A673 (cell line): ENCODE measurements at regions not wholly inside any gene's neighbourhood (a gene's known extent, or its start where the extent isn't known, plus 50 kb on each side); places are given as distances from the start of the nearest gene placed in this dataset.

Experiments used
- BruUV-seq: library from RNA; stranded (reverse); fragments of 400-500 nt; replicated peaks from 2 replicates; lab custom pipeline; 2021; lab: Mats Ljungman, UMichigan
- CTCF ChIA-PET: fragments of 300-600 bp; sonication (Branson Sonifier 250); formaldehyde crosslinking; loops from one replicate; lab custom pipeline; 2022; ENCODE audit warnings: antibody characterized with exemption; lab: Charles Lee
- POLR2A ChIA-PET: fragments of 300-600 bp; sonication (Branson Sonifier 250); formaldehyde crosslinking; loops from one replicate; lab custom pipeline; 2022; ENCODE audit warnings: antibody characterized with exemption; ENCODE audit not compliant: low non-redundant PET; lab: Charles Lee
- DNase-seq: peaks from one replicate; pipeline ENCODE4 v3.0.0-alpha.2; 2015; ENCODE audit warnings: low spot score
- H3K27ac ChIP-seq: fragments of 200-600 bp; sonication (generic); 2 replicates; pipeline ENCODE4 v1.5.1; 2016; ENCODE audit warnings: mixed run types, low read depth, mild to moderate bottlenecking, mixed read lengths, antibody characterized with exemption, low read length; ENCODE audit not compliant: poor library complexity, severe bottlenecking
- H3K27me3 ChIP-seq: fragments of 200-600 bp; sonication (generic); replicated peaks from 2 replicates; pipeline ENCODE4 v1.6.1; 2017; ENCODE audit warnings: mixed run types, low read depth, mild to moderate bottlenecking, mixed read lengths, antibody characterized with exemption, low read length; ENCODE audit not compliant: insufficient read depth, poor library complexity
- H3K36me3 ChIP-seq: fragments of 200-600 bp; sonication (generic); 2 replicates; pipeline ENCODE4 v1.6.1; 2016; ENCODE audit warnings: mixed run types, mild to moderate bottlenecking, mixed read lengths, antibody characterized with exemption, low read length; ENCODE audit not compliant: insufficient read depth, poor library complexity, severe bottlenecking
- H3K4me1 ChIP-seq: fragments of 200-600 bp; sonication (generic); 2 replicates; pipeline ENCODE4 v1.6.1; 2017; ENCODE audit warnings: mixed run types, mild to moderate bottlenecking, mixed read lengths, antibody characterized with exemption, low read length; ENCODE audit not compliant: insufficient read depth, poor library complexity, severe bottlenecking
- H3K4me3 ChIP-seq: fragments of 200-600 bp; sonication (generic); 2 replicates; pipeline ENCODE4 v1.5.1; 2016; ENCODE audit warnings: low read depth, mixed run types, mild to moderate bottlenecking, mixed read lengths, low read length; ENCODE audit not compliant: poor library complexity, severe bottlenecking
- H3K9me3 ChIP-seq: fragments of 200-600 bp; sonication (generic); 2 replicates; pipeline ENCODE4 v1.6.1; 2016; ENCODE audit warnings: mixed run types, low read depth, mild to moderate bottlenecking, mixed read lengths, antibody characterized with exemption, low read length; ENCODE audit not compliant: poor library complexity, severe bottlenecking
- EZH2 ChIP-seq: fragments of 200-600 bp; sonication (generic); IDR thresholded peaks from 2 replicates; pipeline ENCODE4 v1.6.1; 2017; ENCODE audit warnings: borderline replicate concordance, low read depth, mild to moderate bottlenecking, mixed read lengths, antibody characterized with exemption, low read length; ENCODE audit not compliant: poor library complexity, severe bottlenecking
- intact Hi-C: fragments of 100-400 bp; cut with micrococcal nuclease; formaldehyde crosslinking; loops from one replicate; pipeline ENCODE4 v1.10.0; 2022; ENCODE audit not compliant: unreplicated experiment
- TF ChIP-seq, protein P1 (sequence below): fragments of 300-800, 200-600 bp; sonication (generic); conservative IDR thresholded peaks from 2 replicates; pipeline ENCODE4 v1.5.1; 2017; ENCODE audit warnings: low read depth, mild to moderate bottlenecking, antibody characterized with exemption, low read length, moderate library complexity, mixed read lengths

DNA sequence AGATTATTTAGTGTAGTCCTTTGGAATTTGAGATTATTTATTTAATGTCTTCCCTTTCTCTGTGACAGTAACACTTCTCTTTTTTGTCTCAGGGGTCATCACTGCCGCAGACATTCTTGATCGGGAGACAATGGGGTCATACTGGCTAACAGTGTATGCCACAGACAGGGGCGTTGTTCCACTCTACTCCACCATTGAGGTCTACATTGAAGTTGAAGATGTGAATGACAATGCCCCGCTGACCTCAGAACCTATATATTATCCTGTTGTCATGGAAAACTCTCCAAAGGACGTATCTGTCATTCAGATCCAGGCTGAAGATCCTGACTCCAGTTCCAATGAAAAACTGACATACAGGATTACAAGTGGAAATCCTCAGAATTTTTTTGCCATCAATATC is 299.9 kb downstream of the FAT3 start:
- no TSS peak for BruUV-seq
- Histone ChIP-seq H3K4me3 (no peak overlapping the region), H3K4me1 (no peaks in the 10 kb centered on the region), H3K27me3 (no peaks in the 10 kb centered on the region), H3K27ac (no peak overlapping the region), H3K9me3 (no peaks in the 10 kb centered on the region), H3K36me3 (no peaks in the 10 kb centered on the region)
- ChIA-PET CTCF (no interaction called here), POLR2A (no interaction called here)
- intact Hi-C loops, result no loop called here
- DNase-seq, result no peak
- no peak for TF ChIP-seq EZH2
- TF ChIP-seq, protein P1, sequence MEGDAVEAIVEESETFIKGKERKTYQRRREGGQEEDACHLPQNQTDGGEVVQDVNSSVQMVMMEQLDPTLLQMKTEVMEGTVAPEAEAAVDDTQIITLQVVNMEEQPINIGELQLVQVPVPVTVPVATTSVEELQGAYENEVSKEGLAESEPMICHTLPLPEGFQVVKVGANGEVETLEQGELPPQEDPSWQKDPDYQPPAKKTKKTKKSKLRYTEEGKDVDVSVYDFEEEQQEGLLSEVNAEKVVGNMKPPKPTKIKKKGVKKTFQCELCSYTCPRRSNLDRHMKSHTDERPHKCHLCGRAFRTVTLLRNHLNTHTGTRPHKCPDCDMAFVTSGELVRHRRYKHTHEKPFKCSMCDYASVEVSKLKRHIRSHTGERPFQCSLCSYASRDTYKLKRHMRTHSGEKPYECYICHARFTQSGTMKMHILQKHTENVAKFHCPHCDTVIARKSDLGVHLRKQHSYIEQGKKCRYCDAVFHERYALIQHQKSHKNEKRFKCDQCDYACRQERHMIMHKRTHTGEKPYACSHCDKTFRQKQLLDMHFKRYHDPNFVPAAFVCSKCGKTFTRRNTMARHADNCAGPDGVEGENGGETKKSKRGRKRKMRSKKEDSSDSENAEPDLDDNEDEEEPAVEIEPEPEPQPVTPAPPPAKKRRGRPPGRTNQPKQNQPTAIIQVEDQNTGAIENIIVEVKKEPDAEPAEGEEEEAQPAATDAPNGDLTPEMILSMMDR, result no peak

DNA sequence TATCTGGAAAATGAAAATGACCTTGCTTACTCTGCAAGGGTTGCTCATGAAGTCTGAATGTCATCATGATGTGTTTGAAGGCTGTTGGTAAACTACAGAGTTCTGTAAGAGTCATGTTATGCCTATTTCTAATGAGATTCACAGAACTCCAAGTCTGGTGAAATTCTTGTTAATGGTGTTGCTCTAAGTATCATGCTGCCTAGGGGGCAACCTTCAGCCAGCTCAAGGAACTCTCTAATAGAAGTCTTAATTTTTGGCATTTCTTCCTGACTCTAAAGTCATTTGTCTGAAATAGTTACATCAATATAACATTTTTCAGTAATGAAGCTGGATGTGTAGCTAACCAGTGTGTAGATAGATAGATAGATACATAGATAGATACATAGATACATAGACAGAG is 302.8 kb downstream of the FAT3 start:
- TF ChIP-seq, protein P1, result peak; percentile 35; the same call in 1 of the 2 replicates
- TF ChIP-seq EZH2, result no peak
- Histone ChIP-seq H3K4me3 (no peak overlapping the region), H3K27me3 (no peaks in the 10 kb centered on the region), H3K4me1 (no peaks in the 10 kb centered on the region), H3K27ac (no peak overlapping the region), H3K36me3 (no peaks in the 10 kb centered on the region), H3K9me3 (no peaks in the 10 kb centered on the region)
- DNase-seq, result no peak
- BruUV-seq, result no TSS peak
- POLR2A ChIA-PET, result interaction anchor here (0.6 kb wide), 1 partner anchor 789 kb away, joined by 4 read pairs; no protein-coding TSS in a partner anchor
- CTCF ChIA-PET, result no interaction called here
- intact Hi-C loops, result no loop called here

DNA sequence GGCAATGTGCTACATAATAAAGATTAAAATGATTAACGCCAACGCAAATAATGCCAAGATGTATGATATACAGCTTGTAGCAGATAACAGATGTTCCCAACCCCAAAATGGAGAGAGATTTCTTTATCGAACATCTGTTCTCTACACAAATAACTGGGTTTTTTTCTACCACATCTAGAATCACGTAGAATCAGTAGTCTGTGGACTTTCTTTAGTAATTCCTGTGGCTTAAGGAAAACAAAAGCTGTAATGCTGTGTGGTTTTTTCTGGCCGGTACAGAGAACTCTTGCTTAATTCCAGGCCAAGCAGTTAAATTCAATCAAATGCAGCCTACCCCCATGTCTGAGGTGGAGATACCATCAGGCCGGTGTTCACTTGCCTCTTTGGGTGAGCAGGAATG is 303.4 kb downstream of the FAT3 start:
- intact Hi-C loops, result no loop called here
- Histone ChIP-seq H3K27me3 (no peaks in the 10 kb centered on the region), H3K4me3 (no peak overlapping the region), H3K4me1 (no peaks in the 10 kb centered on the region), H3K27ac (no peak overlapping the region), H3K9me3 (no peaks in the 10 kb centered on the region), H3K36me3 (no peaks in the 10 kb centered on the region)
- CTCF ChIA-PET, result no interaction called here
- no peak for DNase-seq
- TF ChIP-seq, protein P1, result no peak
- TF ChIP-seq EZH2, result no peak
- POLR2A ChIA-PET, result no interaction called here
- no TSS peak for BruUV-seq
